ENCODE measurements at regions not wholly inside any gene's neighbourhood (a gene's known extent, or its start where the extent isn't known, plus 50 kb on each side); places are given as distances from the start of the nearest gene placed in this dataset.
A peak's percentile ranks its signal among the peaks of the same experiment; 100 is the strongest.

DNA sequence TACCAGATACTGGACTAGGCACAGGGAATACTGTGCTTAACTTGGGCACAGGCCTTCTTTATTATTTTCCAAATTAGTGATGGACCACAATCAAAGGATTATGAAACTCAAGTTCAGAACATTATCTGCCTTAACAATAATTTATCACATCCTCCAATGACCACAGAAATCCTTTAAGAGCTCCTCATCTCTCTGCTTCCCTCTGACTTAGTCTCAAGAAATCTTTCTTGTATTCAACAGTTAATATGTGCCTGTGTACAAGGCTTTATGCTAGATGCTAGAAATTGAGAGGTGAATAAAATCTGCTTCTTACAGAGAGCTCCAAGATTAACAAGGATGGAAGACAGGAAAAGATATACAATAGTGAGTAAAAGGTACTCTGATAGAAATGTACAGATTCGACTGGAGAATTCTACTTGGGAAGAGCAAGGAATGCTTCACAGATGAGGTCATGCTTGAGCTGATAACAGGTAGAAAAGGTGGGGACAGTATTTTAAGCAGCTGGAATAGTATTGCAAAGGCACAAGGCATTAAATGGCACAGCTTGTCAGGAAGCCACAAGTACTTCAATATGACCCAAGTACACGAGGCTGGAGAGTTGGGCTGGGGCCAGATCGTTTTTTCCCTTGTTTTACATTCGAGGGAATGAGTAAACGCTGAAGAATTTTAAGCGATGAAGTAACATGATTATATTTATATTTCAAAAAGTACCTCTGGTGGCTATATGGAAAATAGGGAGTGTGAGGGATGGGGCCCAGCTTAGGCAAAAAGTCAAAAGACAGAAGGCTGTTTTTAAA is 55.1 kb upstream of the ARID2 start:
- no TSS peak for BruUV-seq (replicated peaks)
- H3K36me3 ChIP-seq (ENCODE audit: control insufficient read depth in 2 of 2, extremely low read depth in 1 of 2, insufficient read depth in 2 of 2, low read length in 2 of 2): no peaks in the 10 kb centered on the region
- H3K4me2 ChIP-seq (ENCODE audit: insufficient read depth, low read length): no peak overlapping the region
- no peaks in the 10 kb centered on the region for H4K20me1 ChIP-seq (replicated peaks; ENCODE audit: control insufficient read depth, extremely low read depth, insufficient read depth, low read length)
- FAIRE-seq (no peak), DNase-seq (ENCODE audit: low read depth, low spot score) (peak; percentile 74)
- no peaks in the 10 kb centered on the region for H3K79me2 ChIP-seq (ENCODE audit: control insufficient read depth, insufficient read depth, low read length)
- H2AFZ ChIP-seq (ENCODE audit: low read depth, low read length): no peak overlapping the region
- intact Hi-C loops (cut with micrococcal nuclease) (no loop called here), dilution Hi-C loops (cut with MboI; ENCODE audit: extremely low pct_ligation_motif_present, low sequenced_read_pairs) (no loop called here)
- CTCF ChIA-PET: interaction anchor here (0.7 to 1.4 kb wide), 9 partner anchors 9 to 131 kb away, joined by 3 to 10 read pairs (median 3); no protein-coding TSS in a partner anchor
- no peaks in the 10 kb centered on the region for H3K27me3 ChIP-seq (ENCODE audit: control insufficient read depth in 2 of 2, insufficient read depth in 2 of 2, low read length in 2 of 2)
- no peaks in the 10 kb centered on the region for H3K9me1 ChIP-seq (replicated peaks; ENCODE audit: control insufficient read depth, extremely low read depth, insufficient read depth, low read length)
- H3K9ac ChIP-seq (replicated peaks; ENCODE audit: extremely low read depth, insufficient read depth, low read length): no peak overlapping the region
- no peak overlapping the region for H3K4me3 ChIP-seq (replicated peaks in 1 of 3; ENCODE audit: insufficient read depth in 1 of 3, low read depth in 1 of 3, low read length in 3 of 3)
- POLR2A ChIA-PET: no interaction called here
- no peak overlapping the region for H3K27ac ChIP-seq (ENCODE audit: insufficient read depth, low read depth, low read length)
- no peaks in the 10 kb centered on the region for H3K9me3 ChIP-seq (replicated peaks; ENCODE audit: control insufficient read depth, insufficient read depth, low read length)
- TF ChIP-seq JUN (IDR thresholded peaks at IDR 0.05; ENCODE audit: borderline replicate concordance, insufficient read depth, insufficient read length, low read depth): no peak
- no peak for TF ChIP-seq POLR2A (IDR thresholded peaks at IDR 0.05; ENCODE audit: low read depth, low read length)
- TF ChIP-seq MYC (IDR thresholded peaks at IDR 0.05; ENCODE audit: low read depth, low read length): no peak
- TF ChIP-seq EZH2 (IDR thresholded peaks at IDR 0.05; ENCODE audit: borderline replicate concordance, low read depth, low read length, severe bottlenecking): no peak
- TF ChIP-seq, protein P1, sequence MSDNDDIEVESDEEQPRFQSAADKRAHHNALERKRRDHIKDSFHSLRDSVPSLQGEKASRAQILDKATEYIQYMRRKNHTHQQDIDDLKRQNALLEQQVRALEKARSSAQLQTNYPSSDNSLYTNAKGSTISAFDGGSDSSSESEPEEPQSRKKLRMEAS (IDR thresholded peaks at IDR 0.05; ENCODE audit: insufficient read depth, insufficient read length): no peak
- TF ChIP-seq CTCF (IDR thresholded peaks at IDR 0.05; ENCODE audit: extremely low read depth in 1 of 2, insufficient read depth in 1 of 2, low read depth in 1 of 2, low read length in 2 of 2): no peak
- TF ChIP-seq FOS (IDR thresholded peaks at IDR 0.05; ENCODE audit: borderline replicate concordance, insufficient read depth, low read length): no peak
- TF ChIP-seq GATA2 (IDR thresholded peaks at IDR 0.05; ENCODE audit: insufficient read depth, insufficient read length, low read depth, low read length): no peak
- TF ChIP-seq POLR2AphosphoS5 (IDR thresholded peaks at IDR 0.05; ENCODE audit: insufficient read depth, low read depth, low read length): no peak
- no peaks in the 10 kb centered on the region for H3K4me1 ChIP-seq (ENCODE audit: control insufficient read depth, extremely low read depth, insufficient read depth, low read length)

Measured in endothelial cell of umbilical vein (primary cell).